Breast epithelium (tissue), 4 donors: ENCODE measurements at regions not wholly inside any gene's neighbourhood (a gene's known extent, or its start where the extent isn't known, plus 50 kb on each side); places are given as distances from the start of the nearest gene placed in this dataset.
"Not testable (repeated sequence)": the region's sequence is repeated elsewhere in the genome, so short reads cannot be mapped to it uniquely, and the experiment has no call there.

ENCODE experiments used
- DNase-seq, 2 donors: peaks; one replicate each; pipeline ENCODE4 v3.0.0-alpha.2; 2019; ENCODE audit warnings: low spot score in 2 of 2
- H3K27ac ChIP-seq, 2 donors: fragments of 200-600 bp; sonication (generic) in 1 of 2; one replicate each; pipeline ENCODE4 v1.5.1; 2016 to 2019; ENCODE audit warnings: mild to moderate bottlenecking in 1 of 2
- H3K27me3 ChIP-seq, 2 donors: fragments of 200-600 bp; sonication (generic) in 1 of 2; one replicate each; pipeline versions ENCODE4 v1.5.1 to v1.6.0; 2017 to 2019; ENCODE audit warnings: control low read depth in 1 of 2, mild to moderate bottlenecking in 1 of 2
- H3K36me3 ChIP-seq: fragments of 200-600 bp; one replicate; pipeline ENCODE4 v1.5.1; 2019
- H3K4me1 ChIP-seq, 2 donors: fragments of 200-600 bp; sonication (generic); one replicate each; pipeline ENCODE4 v1.5.1; 2016 to 2019; ENCODE audit warnings: control low read depth in 1 of 2
- H3K4me3 ChIP-seq, 3 donors: fragments of 200-600 bp; sonication (generic); 1 replicate in 2 of 3; 2 replicates in 1 of 3; pipeline ENCODE4 v1.5.1; 2016 to 2019; ENCODE audit warnings: mild to moderate bottlenecking in 3 of 3, moderate library complexity in 2 of 3
- H3K9me3 ChIP-seq, 2 donors: fragments of 200-600 bp; sonication (generic) in 1 of 2; one replicate each; pipeline ENCODE4 v1.5.1; 2016 to 2019; ENCODE audit warnings: control low read depth in 1 of 2
- CTCF ChIP-seq, 3 donors: fragments of 450-650 bp; IDR thresholded peaks; one replicate each; pipeline ENCODE4 v1.5.1; 2016 to 2017; ENCODE audit warnings: antibody characterized with exemption in 3 of 3, mild to moderate bottlenecking in 3 of 3, moderate library complexity in 3 of 3
- POLR2A ChIP-seq: fragments of 450-650 bp; IDR thresholded peaks from one replicate; pipeline ENCODE4 v1.6.1; 2016; ENCODE audit warnings: antibody characterized with exemption, mild to moderate bottlenecking, moderate library complexity
- POLR2AphosphoS5 ChIP-seq, 3 donors: sonication (generic); formaldehyde crosslinking; IDR thresholded peaks; one replicate each; pipeline ENCODE4 v1.6.1; 2017; ENCODE audit warnings: antibody characterized with exemption in 3 of 3
- intact Hi-C: fragments of 100-400 bp; cut with DNase I; formaldehyde crosslinking; loops from one replicate; pipeline ENCODE4 v1.15.1; 2023; ENCODE audit warnings: low total_unique reads

GRCh38 chr10:20582041-20582440 is 315.1 kb downstream of the NEBL start:
- Histone ChIP-seq H3K27ac (no peak overlapping the region), H3K27me3 (no peaks in the 10 kb centered on the region), H3K9me3 (peaks cover 0 to 16% of the 10 kb centered on the region in 2 donors), H3K4me1 (no peaks in the 10 kb centered on the region), H3K36me3 (no peaks in the 10 kb centered on the region), H3K4me3 (no peak overlapping the region)
- intact Hi-C loops: no loop called here
- TF ChIP-seq POLR2AphosphoS5 (IDR thresholded peaks at IDR 0.05): no peak
- TF ChIP-seq POLR2A: no peak
- TF ChIP-seq CTCF (IDR thresholded peaks at IDR 0.05): no peak
- no peak for DNase-seq

- Histone ChIP-seq H3K9me3 (no peaks in the 10 kb centered on the region), H3K27me3 (no peaks in the 10 kb centered on the region), H3K4me3 (no peak overlapping the region), H3K36me3 (no peaks in the 10 kb centered on the region), H3K27ac (no peak overlapping the region), H3K4me1 (no peaks in the 10 kb centered on the region)
- TF ChIP-seq POLR2AphosphoS5 (IDR thresholded peaks at IDR 0.05): no peak
- no peak for TF ChIP-seq CTCF (IDR thresholded peaks at IDR 0.05)
- no peak for TF ChIP-seq POLR2A
- intact Hi-C loops: no loop called here
- DNase-seq: no peak
These were observed 323.2 kb downstream of the NEBL start for GRCh38 chr10:20573924-20574323.

- H3K4me3 ChIP-seq, H3K36me3 ChIP-seq, H3K27me3 ChIP-seq, H3K4me1 ChIP-seq, H3K27ac ChIP-seq, H3K9me3 ChIP-seq, DNase-seq, intact Hi-C loops: not testable (repeated sequence)
These were observed 341.1 kb downstream of the NEBL start for GRCh38 chr10:20555990-20556389.

- Histone ChIP-seq H3K4me1 (no peaks in the 10 kb centered on the region), H3K4me3 (no peak overlapping the region), H3K36me3 (no peaks in the 10 kb centered on the region), H3K27ac (no peak overlapping the region), H3K27me3 (no peaks in the 10 kb centered on the region), H3K9me3 (peaks cover 0 to 4% of the 10 kb centered on the region in 2 donors)
- TF ChIP-seq POLR2AphosphoS5 (IDR thresholded peaks at IDR 0.05) (no peak), POLR2A (no peak), CTCF (IDR thresholded peaks at IDR 0.05) (no peak)
- intact Hi-C loops: no loop called here
- DNase-seq: no peak
These were observed 344.7 kb downstream of the NEBL start for GRCh38 chr10:20552382-20552781.

- Histone ChIP-seq H3K27ac (no peak overlapping the region), H3K9me3 (peaks cover 0 to 4% of the 10 kb centered on the region in 2 donors), H3K36me3 (no peaks in the 10 kb centered on the region), H3K4me1 (no peaks in the 10 kb centered on the region), H3K27me3 (no peaks in the 10 kb centered on the region), H3K4me3 (no peak overlapping the region)
- intact Hi-C loops: no loop called here
- DNase-seq: no peak
- TF ChIP-seq CTCF (IDR thresholded peaks at IDR 0.05) (no peak), POLR2A (no peak), POLR2AphosphoS5 (IDR thresholded peaks at IDR 0.05) (no peak)
These were observed 345.4 kb downstream of the NEBL start for GRCh38 chr10:20551761-20552160.
